WTC11 (cell line): ENCODE measurements at regions not wholly inside any gene's neighbourhood (a gene's known extent, or its start where the extent isn't known, plus 50 kb on each side); places are given as distances from the start of the nearest gene placed in this dataset.

Experiments used
- ATAC-seq: fragments of 200-7000 bp; cut with Tn5 transposase; 2 replicates; pipeline ENCODE4 v1.10.0; 2021; ENCODE audit warnings: mild to moderate bottlenecking, moderate library complexity
- CTCF ChIA-PET: fragments of 300-600 bp; sonication (Branson Sonifier 250); formaldehyde crosslinking; loops from one replicate; lab custom pipeline; 2021; ENCODE audit warnings: antibody characterized with exemption; lab: Charles Lee
- POLR2A ChIA-PET: fragments of 350-600 bp; sonication (Branson Sonifier 250); formaldehyde crosslinking; loops from one replicate; lab custom pipeline; 2021; ENCODE audit warnings: antibody characterized with exemption; lab: Charles Lee
- DNase-seq: peaks from one replicate; pipeline ENCODE4 v3.0.0; 2021; ENCODE audit warnings: low spot score
- H3K27ac Mint-ChIP-seq: 2 replicates; pipeline ENCODE4 v1.8.0; 2021; ENCODE audit warnings: mixed read lengths
- H3K27me3 Mint-ChIP-seq: 2 replicates; pipeline ENCODE4 v1.8.0; 2021; ENCODE audit warnings: low read depth, mild to moderate bottlenecking, moderate library complexity, mixed read lengths
- H3K36me3 Mint-ChIP-seq: 2 replicates; pipeline ENCODE4 v1.8.0; 2021; ENCODE audit warnings: mixed read lengths
- H3K4me1 Mint-ChIP-seq: 2 replicates; pipeline ENCODE4 v1.8.0; 2022; ENCODE audit warnings: mixed read lengths
- H3K4me3 Mint-ChIP-seq: 2 replicates; pipeline ENCODE4 v1.8.0; 2021; ENCODE audit warnings: mild to moderate bottlenecking, moderate library complexity, mixed read lengths
- H3K9me3 Mint-ChIP-seq: 2 replicates; pipeline ENCODE4 v1.8.0; 2021; ENCODE audit warnings: mixed read lengths
- E2F5 ChIP-seq: sonication (generic); formaldehyde crosslinking; IDR thresholded peaks from 2 replicates; pipeline ENCODE4 v1.8.1; 2022; ENCODE audit warnings: mild to moderate bottlenecking, moderate library complexity, missing genetic modification reagents
- FOXK1 ChIP-seq: sonication (generic); formaldehyde crosslinking; IDR thresholded peaks from 2 replicates; pipeline ENCODE4 v1.8.0; 2022; ENCODE audit warnings: mild to moderate bottlenecking, moderate library complexity, missing genetic modification reagents
- HMGA2 ChIP-seq: fragments of 250-450 bp; sonication (Bioruptor Pico); IDR thresholded peaks from 2 replicates; pipeline ENCODE4 v1.4.0; 2021; ENCODE audit warnings: mild to moderate bottlenecking, moderate library complexity
- MXD4 ChIP-seq: fragments of 250-450 bp; sonication (Bioruptor Pico); IDR thresholded peaks from 2 replicates; pipeline ENCODE4 v1.8.0; 2021; ENCODE audit warnings: mild to moderate bottlenecking, moderate library complexity, borderline replicate concordance
- NFATC4 ChIP-seq: fragments of 250-450 bp; sonication (Bioruptor Pico); IDR thresholded peaks from 2 replicates; pipeline ENCODE4 v1.9.0; 2021; ENCODE audit warnings: mild to moderate bottlenecking
- NR2C2 ChIP-seq: sonication (generic); formaldehyde crosslinking; IDR thresholded peaks from 2 replicates; pipeline ENCODE4 v1.8.0; 2022; ENCODE audit warnings: mild to moderate bottlenecking, missing genetic modification reagents
- OVOL2 ChIP-seq: fragments of 250-450 bp; sonication (Bioruptor Pico); IDR thresholded peaks from 2 replicates; pipeline ENCODE4 v1.9.0; 2021; ENCODE audit warnings: mild to moderate bottlenecking, borderline replicate concordance
- SOX15 ChIP-seq: fragments of 250-450 bp; sonication (Bioruptor Pico); IDR thresholded peaks from 2 replicates; pipeline ENCODE4 v1.9.0; 2021; ENCODE audit warnings: mild to moderate bottlenecking
- TCF7 ChIP-seq: sonication (generic); formaldehyde crosslinking; IDR thresholded peaks from 2 replicates; pipeline ENCODE4 v1.8.0; 2022; ENCODE audit warnings: mild to moderate bottlenecking, low read depth, missing genetic modification reagents, moderate library complexity
- TP53 ChIP-seq: sonication (generic); formaldehyde crosslinking; IDR thresholded peaks from 2 replicates; pipeline ENCODE4 v1.8.1; 2023; ENCODE audit warnings: mild to moderate bottlenecking, missing genetic modification reagents
- ZMAT4 ChIP-seq: fragments of 250-450 bp; sonication (Bioruptor Pico); IDR thresholded peaks from 2 replicates; pipeline ENCODE4 v1.9.0; 2021; ENCODE audit warnings: mild to moderate bottlenecking
- ZNF317 ChIP-seq: sonication (generic); formaldehyde crosslinking; IDR thresholded peaks from 2 replicates; pipeline ENCODE4 v1.8.1; 2023; ENCODE audit warnings: low read depth, mild to moderate bottlenecking, moderate library complexity, missing genetic modification reagents, borderline replicate concordance
- ZNF396 ChIP-seq: fragments of 250-450 bp; sonication (Bioruptor Pico); IDR thresholded peaks from 2 replicates; pipeline ENCODE4 v1.8.0; 2021; ENCODE audit warnings: mild to moderate bottlenecking, moderate library complexity, borderline replicate concordance
- ZNF512 ChIP-seq: sonication (generic); formaldehyde crosslinking; IDR thresholded peaks from 2 replicates; pipeline ENCODE4 v1.8.1; 2022; ENCODE audit warnings: missing genetic modification reagents, borderline replicate concordance
- TF ChIP-seq, protein P1 (sequence below): sonication (generic); formaldehyde crosslinking; IDR thresholded peaks from 2 replicates; pipeline ENCODE4 v1.8.0; 2022; ENCODE audit warnings: mild to moderate bottlenecking, missing genetic modification reagents
- TF ChIP-seq, protein P2 (sequence below): sonication (generic); formaldehyde crosslinking; IDR thresholded peaks from 2 replicates; pipeline ENCODE4 v1.8.0; 2023; ENCODE audit warnings: missing genetic modification reagents, mild to moderate bottlenecking, borderline replicate concordance

DNA sequence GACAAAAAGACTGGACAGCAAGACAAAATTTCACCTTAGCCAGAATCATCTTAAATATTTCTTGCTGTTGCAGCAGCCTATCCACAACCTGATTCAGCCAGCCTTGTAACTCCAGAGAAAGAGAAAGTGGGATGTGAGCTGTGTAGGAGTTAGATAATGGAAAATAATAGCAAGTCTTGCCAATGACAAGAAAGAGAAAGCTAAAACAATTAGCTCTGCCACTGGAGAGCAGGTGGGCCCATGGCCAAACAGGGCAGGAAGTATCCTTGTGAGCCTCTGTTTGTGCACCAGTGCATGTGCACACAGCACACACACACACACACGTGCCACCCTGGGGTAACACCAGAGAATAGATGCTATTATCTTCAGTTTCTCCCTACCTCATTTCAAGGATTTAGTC is 106.0 kb upstream of the CCDC196 start:
- POLR2A ChIA-PET, result no interaction called here

DNA sequence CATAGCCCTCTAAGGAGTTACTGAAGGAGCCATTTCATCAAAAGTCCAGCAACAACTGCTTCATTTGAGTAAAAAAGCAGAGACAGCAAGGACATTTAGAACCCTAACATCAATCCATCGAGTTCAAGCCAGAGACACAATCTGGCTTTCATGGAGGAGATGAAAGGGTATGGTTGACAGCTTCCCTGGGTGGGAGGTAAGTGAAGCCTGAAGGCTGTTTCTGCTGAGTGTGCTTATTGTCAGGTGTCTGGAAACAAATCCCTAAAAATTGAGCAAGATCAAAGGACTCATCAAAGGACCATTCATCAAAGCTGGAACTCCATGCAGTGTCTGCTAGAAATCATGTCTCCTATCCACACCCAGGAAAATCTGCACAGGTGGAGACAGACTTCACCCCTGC is 104.4 kb upstream of the CCDC196 start:
- TF ChIP-seq HMGA2 (CRISPR knock-in tag), result no peak
- H3K9me3 Mint-ChIP-seq, result no peaks in the 10 kb centered on the region
- ChIA-PET POLR2A (no interaction called here), CTCF (interaction anchor here (1.1 kb wide), 1 partner anchor 23 kb away, joined by 6 read pairs; no protein-coding TSS in a partner anchor)
- H3K27me3 Mint-ChIP-seq, result no peaks in the 10 kb centered on the region
- no peak for DNase-seq
- H3K36me3 Mint-ChIP-seq, result no peaks in the 10 kb centered on the region
- H3K4me1 Mint-ChIP-seq, result peaks cover 21% of the 10 kb centered on the region
- ATAC-seq, result no peak
- H3K4me3 Mint-ChIP-seq, result no peak overlapping the region
- no peak overlapping the region for H3K27ac Mint-ChIP-seq

More for the DNA sequence above, 106.0 kb upstream of the CCDC196 start:
- no peaks in the 10 kb centered on the region for H3K27me3 Mint-ChIP-seq
- no peaks in the 10 kb centered on the region for H3K36me3 Mint-ChIP-seq
- no peaks in the 10 kb centered on the region for H3K9me3 Mint-ChIP-seq
- no peak for ATAC-seq
- H3K27ac Mint-ChIP-seq, result no peak overlapping the region
- peaks cover 23% of the 10 kb centered on the region for H3K4me1 Mint-ChIP-seq
- H3K4me3 Mint-ChIP-seq, result no peak overlapping the region
- TF ChIP-seq E2F5 (no peak), ZNF317 (no peak), ZMAT4 (no peak)
- TF ChIP-seq, protein P1, sequence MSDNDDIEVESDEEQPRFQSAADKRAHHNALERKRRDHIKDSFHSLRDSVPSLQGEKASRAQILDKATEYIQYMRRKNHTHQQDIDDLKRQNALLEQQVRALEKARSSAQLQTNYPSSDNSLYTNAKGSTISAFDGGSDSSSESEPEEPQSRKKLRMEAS, result no peak
- no peak for DNase-seq
- CTCF ChIA-PET, result no interaction called here

GRCh38 chr14:66383257-66383656 is 102.9 kb upstream of the CCDC196 start:
- DNase-seq, result no peak
- no peak overlapping the region for H3K27ac Mint-ChIP-seq
- peak; percentile 16; the same call in 1 of the 2 replicates for ATAC-seq
- peaks cover 21% of the 10 kb centered on the region for H3K4me1 Mint-ChIP-seq
- POLR2A ChIA-PET, result no interaction called here
- no peak overlapping the region for H3K4me3 Mint-ChIP-seq
- CTCF ChIA-PET, result no interaction called here
- TF ChIP-seq ZNF396 (CRISPR knock-in tag) (no peak), MXD4 (no peak), OVOL2 (no peak), ZNF512 (CRISPR knock-in tag) (no peak), NR2C2 (CRISPR knock-in tag) (no peak), TCF7 (CRISPR knock-in tag) (no peak), FOXK1 (no peak), NFATC4 (no peak), TP53 (CRISPR knock-in tag) (no peak), SOX15 (CRISPR knock-in tag) (no peak)
- TF ChIP-seq, protein P2, sequence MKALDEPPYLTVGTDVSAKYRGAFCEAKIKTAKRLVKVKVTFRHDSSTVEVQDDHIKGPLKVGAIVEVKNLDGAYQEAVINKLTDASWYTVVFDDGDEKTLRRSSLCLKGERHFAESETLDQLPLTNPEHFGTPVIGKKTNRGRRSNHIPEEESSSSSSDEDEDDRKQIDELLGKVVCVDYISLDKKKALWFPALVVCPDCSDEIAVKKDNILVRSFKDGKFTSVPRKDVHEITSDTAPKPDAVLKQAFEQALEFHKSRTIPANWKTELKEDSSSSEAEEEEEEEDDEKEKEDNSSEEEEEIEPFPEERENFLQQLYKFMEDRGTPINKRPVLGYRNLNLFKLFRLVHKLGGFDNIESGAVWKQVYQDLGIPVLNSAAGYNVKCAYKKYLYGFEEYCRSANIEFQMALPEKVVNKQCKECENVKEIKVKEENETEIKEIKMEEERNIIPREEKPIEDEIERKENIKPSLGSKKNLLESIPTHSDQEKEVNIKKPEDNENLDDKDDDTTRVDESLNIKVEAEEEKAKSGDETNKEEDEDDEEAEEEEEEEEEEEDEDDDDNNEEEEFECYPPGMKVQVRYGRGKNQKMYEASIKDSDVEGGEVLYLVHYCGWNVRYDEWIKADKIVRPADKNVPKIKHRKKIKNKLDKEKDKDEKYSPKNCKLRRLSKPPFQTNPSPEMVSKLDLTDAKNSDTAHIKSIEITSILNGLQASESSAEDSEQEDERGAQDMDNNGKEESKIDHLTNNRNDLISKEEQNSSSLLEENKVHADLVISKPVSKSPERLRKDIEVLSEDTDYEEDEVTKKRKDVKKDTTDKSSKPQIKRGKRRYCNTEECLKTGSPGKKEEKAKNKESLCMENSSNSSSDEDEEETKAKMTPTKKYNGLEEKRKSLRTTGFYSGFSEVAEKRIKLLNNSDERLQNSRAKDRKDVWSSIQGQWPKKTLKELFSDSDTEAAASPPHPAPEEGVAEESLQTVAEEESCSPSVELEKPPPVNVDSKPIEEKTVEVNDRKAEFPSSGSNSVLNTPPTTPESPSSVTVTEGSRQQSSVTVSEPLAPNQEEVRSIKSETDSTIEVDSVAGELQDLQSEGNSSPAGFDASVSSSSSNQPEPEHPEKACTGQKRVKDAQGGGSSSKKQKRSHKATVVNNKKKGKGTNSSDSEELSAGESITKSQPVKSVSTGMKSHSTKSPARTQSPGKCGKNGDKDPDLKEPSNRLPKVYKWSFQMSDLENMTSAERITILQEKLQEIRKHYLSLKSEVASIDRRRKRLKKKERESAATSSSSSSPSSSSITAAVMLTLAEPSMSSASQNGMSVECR (CRISPR knock-in tag), result no peak
- H3K9me3 Mint-ChIP-seq, result no peaks in the 10 kb centered on the region
- H3K36me3 Mint-ChIP-seq, result no peaks in the 10 kb centered on the region
- H3K27me3 Mint-ChIP-seq, result no peaks in the 10 kb centered on the region
